Liver (tissue), 3 donors: ENCODE measurements at regions not wholly inside any gene's neighbourhood (a gene's known extent, or its start where the extent isn't known, plus 50 kb on each side); places are given as distances from the start of the nearest gene placed in this dataset.

Source experiments
- JUND ChIP-seq, 2 donors: IDR thresholded peaks; 2 replicates each; pipeline ENCODE4 v1.6.1; 2016; ENCODE audit warnings: antibody characterized with exemption in 2 of 2
- TF ChIP-seq, protein P1 (sequence below): fragments of 150-350 bp; IDR thresholded peaks from 2 replicates; pipeline ENCODE4 v1.5.1; 2017; ENCODE audit warnings: improper control_type of control experiment, low read depth, low read length; ENCODE audit not compliant: missing input control
- donor health status: healthy.
- donor health status: healthy.

DNA sequence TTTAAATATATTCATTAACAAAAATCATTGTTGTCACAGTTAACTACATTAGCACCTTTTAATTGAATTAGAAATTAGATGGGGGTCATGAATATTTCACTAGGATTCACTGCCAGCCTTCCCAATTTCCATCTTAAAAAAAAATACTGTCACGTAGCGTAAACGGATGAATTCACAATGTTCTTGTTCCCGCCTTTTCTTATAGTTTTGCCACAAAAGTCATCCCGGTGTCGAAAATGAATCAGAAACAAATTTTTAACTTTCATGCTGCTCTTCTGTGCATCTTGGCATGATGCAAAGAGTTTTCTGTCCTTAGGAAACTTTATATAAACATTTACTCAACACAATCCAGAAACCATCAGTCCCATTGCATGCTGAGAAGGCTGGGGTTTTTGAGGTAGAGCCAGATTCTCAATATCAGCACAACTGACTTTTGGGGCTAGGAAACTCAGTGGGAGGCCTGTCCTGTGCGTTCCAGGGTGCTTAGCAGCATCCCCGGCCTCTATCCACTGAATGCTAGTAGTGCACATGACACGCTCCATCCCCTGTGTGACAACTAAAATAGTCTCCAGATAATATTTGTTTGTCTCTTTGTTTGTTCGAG is 252.9 kb upstream of the XYLT1 start:
- no peak for TF ChIP-seq JUND (IDR thresholded peaks at IDR 0.05)
- TF ChIP-seq, protein P1, sequence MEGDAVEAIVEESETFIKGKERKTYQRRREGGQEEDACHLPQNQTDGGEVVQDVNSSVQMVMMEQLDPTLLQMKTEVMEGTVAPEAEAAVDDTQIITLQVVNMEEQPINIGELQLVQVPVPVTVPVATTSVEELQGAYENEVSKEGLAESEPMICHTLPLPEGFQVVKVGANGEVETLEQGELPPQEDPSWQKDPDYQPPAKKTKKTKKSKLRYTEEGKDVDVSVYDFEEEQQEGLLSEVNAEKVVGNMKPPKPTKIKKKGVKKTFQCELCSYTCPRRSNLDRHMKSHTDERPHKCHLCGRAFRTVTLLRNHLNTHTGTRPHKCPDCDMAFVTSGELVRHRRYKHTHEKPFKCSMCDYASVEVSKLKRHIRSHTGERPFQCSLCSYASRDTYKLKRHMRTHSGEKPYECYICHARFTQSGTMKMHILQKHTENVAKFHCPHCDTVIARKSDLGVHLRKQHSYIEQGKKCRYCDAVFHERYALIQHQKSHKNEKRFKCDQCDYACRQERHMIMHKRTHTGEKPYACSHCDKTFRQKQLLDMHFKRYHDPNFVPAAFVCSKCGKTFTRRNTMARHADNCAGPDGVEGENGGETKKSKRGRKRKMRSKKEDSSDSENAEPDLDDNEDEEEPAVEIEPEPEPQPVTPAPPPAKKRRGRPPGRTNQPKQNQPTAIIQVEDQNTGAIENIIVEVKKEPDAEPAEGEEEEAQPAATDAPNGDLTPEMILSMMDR: no peak
